NT2/D1 (cell line): ENCODE measurements at regions not wholly inside any gene's neighbourhood (a gene's known extent, or its start where the extent isn't known, plus 50 kb on each side); places are given as distances from the start of the nearest gene placed in this dataset.

ENCODE experiments used
- SUZ12 ChIP-seq: IDR thresholded peaks from 2 replicates; pipeline ENCODE4 v1.6.1; 2011; ENCODE audit not compliant: insufficient read length, insufficient read depth; ENCODE audit errors: extremely low read depth
- YY1 ChIP-seq: IDR thresholded peaks from 2 replicates; pipeline ENCODE4 v1.6.1; 2011; ENCODE audit not compliant: insufficient read length, insufficient read depth

- no peak for TF ChIP-seq SUZ12
- no peak for TF ChIP-seq YY1
Observed at GRCh38 chr5:2300861-2301574, 418.3 kb upstream of the IRX4 start.
